ENCODE measurements at regions not wholly inside any gene's neighbourhood (a gene's known extent, or its start where the extent isn't known, plus 50 kb on each side); places are given as distances from the start of the nearest gene placed in this dataset.
"Not testable (repeated sequence)": the region's sequence is repeated elsewhere in the genome, so short reads cannot be mapped to it uniquely, and the experiment has no call there.

DNA sequence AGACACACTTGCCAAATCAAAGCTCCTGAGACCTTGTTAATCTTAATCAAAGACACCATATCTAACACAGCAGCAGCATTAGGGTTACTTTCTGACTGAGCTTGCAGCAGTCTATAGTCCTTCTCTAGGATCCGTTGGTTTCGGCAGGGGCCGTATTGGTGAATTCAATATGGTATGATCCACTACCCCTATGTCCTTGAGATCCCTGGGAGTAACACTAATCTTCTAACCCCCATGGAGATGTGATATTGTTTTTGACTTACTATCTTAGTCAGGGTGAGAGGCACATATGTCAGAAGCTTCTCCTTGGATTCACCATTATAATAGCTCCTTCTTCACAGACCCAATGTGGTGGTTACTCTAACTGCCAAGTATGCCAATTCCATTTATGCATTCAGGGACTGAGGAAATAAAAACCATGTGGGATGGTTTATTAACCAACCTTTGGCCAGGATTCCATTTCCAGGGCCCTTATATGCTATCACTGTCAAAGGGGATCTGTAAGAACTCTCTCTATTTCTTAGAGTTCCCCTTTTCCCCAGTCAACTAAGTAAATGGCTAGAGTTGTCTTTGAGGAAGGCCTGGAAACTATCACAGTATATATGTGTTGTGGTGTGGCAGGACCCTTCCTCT lies 673.6 kb upstream of the USP24 start:
- DNase-seq: no peak

DNA sequence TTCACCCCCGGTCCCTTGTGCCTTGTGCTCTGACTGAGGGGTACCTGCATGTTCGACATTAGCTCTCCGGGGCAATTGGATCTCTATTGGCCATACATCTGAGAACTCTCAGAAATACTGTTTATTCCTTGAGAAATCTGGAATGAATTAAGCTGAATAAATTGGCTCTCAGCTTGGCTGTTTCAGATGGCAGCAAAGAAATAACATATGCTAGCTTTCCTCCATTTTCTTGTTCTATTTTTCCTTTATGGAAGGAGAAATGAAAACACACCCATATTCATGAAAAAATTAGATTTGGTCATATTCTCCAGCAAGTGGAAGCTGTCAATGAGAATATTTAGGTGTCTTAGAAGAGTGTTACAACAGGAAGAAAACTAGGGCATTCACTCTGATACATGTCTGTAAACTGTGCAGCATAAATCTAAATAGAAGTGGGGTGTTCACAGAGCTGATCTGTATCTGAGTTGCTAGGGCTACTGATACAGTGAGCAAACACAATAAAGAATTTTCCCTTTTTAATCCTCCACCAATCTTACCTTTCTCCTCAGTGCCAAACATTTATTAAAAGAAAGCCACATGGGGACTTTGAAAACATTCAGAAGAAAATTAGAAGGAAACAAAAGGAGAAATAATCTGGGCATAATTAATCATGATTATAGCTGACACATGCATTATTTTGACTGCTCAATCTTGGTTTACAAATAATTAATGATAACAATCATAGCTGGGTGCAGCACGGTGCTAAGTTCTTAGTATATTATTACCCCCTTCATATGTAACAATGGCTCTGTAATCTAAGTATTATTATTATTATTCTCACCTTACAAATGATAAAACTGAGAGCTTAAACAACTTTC lies 671.9 kb upstream of the USP24 start:
- no peak for DNase-seq

- no peak for DNase-seq
These were observed 670.5 kb upstream of the USP24 start for GRCh38 chr1:55885619-55886018.

GRCh38 chr1:55882931-55883330 lies 667.8 kb upstream of the USP24 start:
- DNase-seq: no peak

DNA sequence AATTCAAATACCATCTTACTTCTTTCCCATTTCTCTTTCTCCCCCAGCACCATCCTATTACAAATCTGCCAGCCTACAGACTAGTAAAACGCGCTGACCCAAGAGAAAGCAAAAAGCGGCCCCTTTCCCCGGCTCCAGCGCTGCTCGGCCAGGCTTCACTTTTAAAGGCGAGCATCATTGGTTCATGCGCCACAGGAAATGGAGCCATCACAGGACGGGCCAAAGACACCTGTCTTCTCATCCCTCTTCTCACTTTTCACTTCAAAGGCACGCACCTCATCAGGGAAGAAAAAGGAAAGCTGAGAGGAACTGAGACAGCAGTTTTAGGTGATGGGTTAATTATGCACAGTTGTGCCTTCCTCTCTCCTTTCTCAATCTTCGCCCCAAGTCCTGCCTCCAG lies 664.2 kb upstream of the USP24 start:
- DNase-seq: no peak

DNA sequence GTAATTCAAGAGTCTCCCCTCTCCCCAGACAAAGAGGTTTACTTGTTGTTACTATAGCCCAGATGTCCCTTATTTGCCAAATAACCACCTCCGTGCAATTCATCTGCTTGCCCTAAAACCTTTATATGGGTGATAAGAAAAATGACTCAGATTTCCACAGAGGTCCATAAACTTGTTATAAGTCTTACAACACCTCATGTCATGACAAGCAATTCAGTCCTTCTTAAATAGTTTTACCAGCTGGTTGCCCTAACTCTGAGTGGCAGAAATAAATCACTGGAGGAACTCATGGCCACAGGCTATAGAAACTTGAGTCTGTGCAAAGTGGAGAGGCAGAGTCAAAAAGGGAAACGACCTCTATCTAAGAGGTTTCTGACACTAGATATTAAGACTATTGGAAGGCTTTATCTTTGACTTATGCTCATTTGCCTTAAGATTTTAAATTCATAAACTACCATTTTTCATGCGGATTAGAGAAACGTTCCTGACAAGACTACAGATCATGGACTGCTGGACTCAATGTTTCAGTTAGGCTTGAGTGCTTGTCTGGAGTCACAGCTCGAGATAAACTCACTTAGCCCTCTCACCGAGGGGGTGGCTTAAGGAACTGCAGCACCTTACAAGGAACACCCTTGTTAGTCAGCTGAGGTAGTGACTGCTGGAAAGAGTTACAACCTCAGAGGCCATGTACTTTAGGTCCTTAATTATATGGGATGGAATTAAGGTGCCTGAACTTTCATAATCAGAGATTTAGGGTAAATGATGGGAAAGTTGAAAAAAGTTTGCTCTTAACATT lies 662.5 kb upstream of the USP24 start:
- no peak for DNase-seq

DNA sequence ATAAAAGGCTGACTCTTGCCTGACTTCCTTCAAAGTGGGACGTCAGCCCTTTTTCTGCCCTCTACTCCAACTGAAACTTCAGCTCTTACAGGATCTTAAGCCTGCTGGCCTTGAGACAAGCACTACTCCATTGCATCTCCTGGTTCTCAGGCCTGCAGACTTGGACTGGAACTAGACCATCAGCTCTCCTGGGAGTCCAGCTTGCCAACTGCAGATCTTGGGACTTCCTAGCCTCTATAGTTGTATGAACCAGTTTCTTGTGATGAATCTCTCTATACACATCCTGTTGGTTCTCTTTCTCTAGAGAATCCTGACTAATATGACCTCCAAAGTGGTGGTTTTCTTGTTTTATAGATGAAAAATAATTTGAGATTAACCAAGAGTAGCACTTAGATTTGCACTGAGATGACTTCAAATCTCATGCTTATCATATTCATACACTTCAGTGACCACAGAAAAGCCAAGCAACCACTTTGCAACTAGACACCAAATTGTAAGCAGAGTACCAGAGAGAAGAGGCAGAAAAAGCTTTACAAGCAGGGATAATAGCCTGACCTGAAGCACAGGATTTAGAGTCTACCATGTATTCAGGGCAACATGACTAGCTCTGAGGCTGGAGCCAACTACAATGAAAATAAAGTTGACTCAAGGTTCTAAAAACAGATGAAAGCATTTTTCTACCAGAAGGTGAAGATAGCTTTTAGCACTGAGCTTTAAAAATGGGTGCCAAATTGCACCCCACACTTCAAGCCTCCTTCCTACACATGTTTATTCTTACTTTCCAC lies 661.3 kb upstream of the USP24 start:
- DNase-seq: no peak

DNA sequence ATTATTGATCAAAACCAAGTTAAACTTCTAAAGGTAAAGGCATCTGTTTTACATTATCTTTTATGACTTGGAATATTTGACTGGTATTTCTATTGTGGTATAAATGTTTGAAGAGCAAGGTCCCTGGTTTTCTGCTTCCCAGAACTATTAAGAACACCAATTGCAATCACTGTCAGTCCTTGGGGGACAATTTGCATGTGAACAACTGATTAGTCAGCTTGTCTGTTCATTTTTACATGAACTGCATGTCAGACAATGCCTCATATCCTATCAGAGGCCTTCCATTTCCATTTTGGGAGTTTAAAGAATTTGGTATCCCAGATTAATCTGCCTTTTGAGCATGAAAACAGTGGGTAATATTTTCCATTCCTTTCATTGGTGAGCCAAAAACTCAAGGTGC lies 654.9 kb upstream of the USP24 start:
- DNase-seq: no peak

GRCh38 chr1:55869065-55869464 lies 653.9 kb upstream of the USP24 start:
- DNase-seq: no peak

DNA sequence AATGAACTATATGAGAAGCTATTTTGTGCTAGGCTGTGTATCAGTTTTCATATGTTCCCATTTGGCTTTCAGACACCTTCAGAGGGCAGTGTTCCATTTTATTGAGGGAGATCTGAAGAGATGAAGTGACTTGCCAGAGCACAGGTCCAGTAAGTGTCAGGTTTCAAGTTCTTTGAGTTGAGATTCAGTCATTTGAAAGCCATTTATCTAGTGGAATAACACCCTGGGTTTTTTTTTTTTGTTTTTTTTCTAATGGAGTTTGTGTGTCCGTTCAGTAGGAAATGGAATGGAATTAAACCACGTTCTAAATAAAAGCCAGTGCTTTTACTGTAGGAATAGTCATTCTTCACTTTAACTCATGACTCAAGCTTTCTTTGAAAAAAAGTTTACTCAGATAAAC lies 652.9 kb upstream of the USP24 start:
- no peak for DNase-seq

GRCh38 chr1:55867304-55867843 lies 652.2 kb upstream of the USP24 start:
- DNase-seq: no peak

DNA sequence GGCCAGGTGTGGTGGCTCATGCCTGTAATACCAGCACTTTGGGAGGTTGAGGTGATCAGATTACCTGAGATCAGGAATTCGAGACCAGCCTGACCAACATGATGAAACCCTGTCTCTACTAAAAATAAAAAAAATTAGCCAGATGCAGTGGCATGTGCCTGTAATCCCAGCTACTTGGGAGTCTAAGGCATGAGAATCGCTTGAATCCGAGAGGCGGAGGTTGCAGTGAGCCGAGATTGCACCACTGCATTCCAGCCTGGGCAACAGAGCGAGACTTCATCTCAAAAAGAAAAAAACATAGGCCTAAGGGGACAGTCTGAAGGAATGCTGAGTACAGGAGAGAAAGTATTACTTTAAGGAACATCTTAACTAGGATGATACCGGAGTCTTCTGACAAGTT lies 650.6 kb upstream of the USP24 start:
- DNase-seq: not testable (repeated sequence)

DNA sequence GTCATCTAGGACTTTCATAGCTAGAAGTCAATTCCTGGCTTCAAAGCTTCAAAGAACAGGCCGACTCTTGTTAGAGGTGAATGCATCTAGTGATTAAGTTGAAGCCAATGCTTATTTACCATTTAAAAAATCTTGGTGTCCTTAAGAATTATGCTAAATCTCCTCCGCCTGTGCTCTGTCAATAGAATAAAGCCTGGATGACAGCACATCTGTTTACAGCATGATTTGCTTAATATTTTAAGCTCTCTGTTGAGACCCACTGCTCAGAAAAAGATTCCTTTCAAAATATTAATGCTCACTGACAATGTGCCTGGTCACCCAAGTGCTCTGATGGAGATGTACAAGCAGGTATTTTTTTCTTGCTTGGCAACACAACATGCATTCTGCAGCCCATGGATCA lies 649.1 kb upstream of the USP24 start:
- DNase-seq: no peak

- no peak for DNase-seq
These were observed 646.6 kb upstream of the USP24 start for GRCh38 chr1:55861676-55862340.

GRCh38 chr1:55860798-55861519 lies 645.8 kb upstream of the USP24 start:
- no peak for DNase-seq

- DNase-seq: no peak
These were observed 645.2 kb upstream of the USP24 start for GRCh38 chr1:55860326-55860725.

- no peak for DNase-seq
These were observed 639.7 kb upstream of the USP24 start for GRCh38 chr1:55854911-55855310.

DNA sequence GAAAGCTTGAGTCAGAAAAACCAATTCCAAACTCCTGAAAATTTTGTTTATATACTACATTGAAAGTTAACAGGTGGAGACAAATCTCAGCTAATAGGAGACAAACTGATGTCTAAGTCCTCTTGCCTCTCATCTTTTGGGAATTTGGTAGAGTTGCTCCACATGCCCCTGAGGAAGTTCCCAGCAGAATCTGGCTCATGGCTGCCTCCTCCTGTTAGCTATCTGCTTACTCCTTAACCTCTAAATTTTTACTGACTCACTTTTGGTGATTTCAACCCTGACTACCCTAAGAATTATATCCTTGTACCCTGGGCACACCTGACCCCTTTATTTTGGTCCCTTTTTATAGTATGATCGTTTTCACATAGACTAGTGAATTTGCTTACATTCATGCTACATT lies 633.7 kb upstream of the USP24 start:
- no peak for DNase-seq

- DNase-seq: no peak
These were observed 630.9 kb upstream of the USP24 start for GRCh38 chr1:55846051-55846450.

- DNase-seq: no peak
These were observed 629.2 kb upstream of the USP24 start for GRCh38 chr1:55844322-55844721.

GRCh38 chr1:55839626-55840025 lies 624.5 kb upstream of the USP24 start:
- DNase-seq: no peak
